Hepatocyte (in vitro differentiated cells): ENCODE measurements at regions not wholly inside any gene's neighbourhood (a gene's known extent, or its start where the extent isn't known, plus 50 kb on each side); places are given as distances from the start of the nearest gene placed in this dataset.

Experiments used
- DNase-seq: peaks from one replicate; pipeline ENCODE4 v3.0.0-alpha.2; 2016; ENCODE audit warnings: low spot score
- H2AFZ ChIP-seq: fragments of 200-600 bp; sonication (generic); 2 replicates; pipeline ENCODE4 v1.6.0; 2016; ENCODE audit warnings: antibody characterized with exemption, mild to moderate bottlenecking
- H3K27ac ChIP-seq: fragments of 200-600 bp; sonication (generic); 2 replicates; pipeline ENCODE4 v1.5.1; 2016; ENCODE audit warnings: mild to moderate bottlenecking
- H3K27me3 ChIP-seq: fragments of 200-600 bp; sonication (generic); 2 replicates; pipeline ENCODE4 v1.6.1; 2016
- H3K36me3 ChIP-seq: fragments of 200-600 bp; sonication (generic); replicated peaks from 2 replicates; pipeline ENCODE4 v1.5.1; 2016; ENCODE audit warnings: low read depth; ENCODE audit not compliant: insufficient read depth
- H3K4me1 ChIP-seq: fragments of 200-600 bp; sonication (generic); 2 replicates; pipeline ENCODE4 v1.5.1; 2016; ENCODE audit warnings: mild to moderate bottlenecking, moderate library complexity; ENCODE audit not compliant: insufficient read depth
- H3K4me2 ChIP-seq: fragments of 200-600 bp; sonication (generic); 2 replicates; pipeline ENCODE4 v1.6.0; 2016
- H3K4me3 ChIP-seq: fragments of 200-600 bp; sonication (generic); 2 replicates; pipeline ENCODE4 v1.5.1; 2016; ENCODE audit warnings: mild to moderate bottlenecking
- H3K79me2 ChIP-seq: fragments of 200-600 bp; sonication (generic); 2 replicates; pipeline ENCODE4 v1.6.0; 2017; ENCODE audit warnings: mild to moderate bottlenecking
- H3K9me2 ChIP-seq: fragments of 200-600 bp; sonication (generic); replicated peaks from 2 replicates; pipeline ENCODE4 v1.6.0; 2017; ENCODE audit warnings: mild to moderate bottlenecking; ENCODE audit not compliant: insufficient read depth
- H3K9me3 ChIP-seq: fragments of 200-600 bp; sonication (generic); 2 replicates; pipeline ENCODE4 v1.5.1; 2016; ENCODE audit warnings: low read depth, mild to moderate bottlenecking
- H4K20me1 ChIP-seq: fragments of 200-600 bp; sonication (generic); 2 replicates; pipeline ENCODE4 v1.6.0; 2016; ENCODE audit warnings: mild to moderate bottlenecking; ENCODE audit not compliant: insufficient read depth, poor library complexity, severe bottlenecking
- CTCF ChIP-seq: fragments of 200-600 bp; sonication (generic); IDR thresholded peaks from 2 replicates; pipeline ENCODE4 v1.5.1; 2016; ENCODE audit warnings: antibody characterized with exemption, mild to moderate bottlenecking; ENCODE audit not compliant: poor library complexity
- EZH2 ChIP-seq: fragments of 200-600 bp; sonication (generic); IDR thresholded peaks from 2 replicates; pipeline ENCODE4 v1.6.1; 2016; ENCODE audit warnings: antibody characterized with exemption, mild to moderate bottlenecking, borderline replicate concordance
- EZH2phosphoT487 ChIP-seq: fragments of 200-600 bp; sonication (generic); IDR thresholded peaks from one replicate; pipeline ENCODE4 v1.6.1; 2018; ENCODE audit warnings: antibody characterized with exemption, mild to moderate bottlenecking, low read depth, moderate library complexity; ENCODE audit not compliant: unreplicated experiment, severe bottlenecking
- WGBS: methylation state at CpG from one replicate; pipeline ENCODE4 v1.1.6; 2016; ENCODE audit warnings: low lambda C conversion rate; ENCODE audit errors: missing lambda C conversion rate; 5-methylcytosine and 5-hydroxymethylcytosine counted together

- H3K79me2 ChIP-seq: no peaks in the 10 kb centered on the region
- H3K9me2 ChIP-seq: no peaks in the 10 kb centered on the region
- H4K20me1 ChIP-seq: no peaks in the 10 kb centered on the region
- no peak overlapping the region for H3K4me2 ChIP-seq
- no peak overlapping the region for H2AFZ ChIP-seq
- H3K27ac ChIP-seq: no peak overlapping the region
- no peak overlapping the region for H3K4me3 ChIP-seq
- no peaks in the 10 kb centered on the region for H3K9me3 ChIP-seq
- H3K4me1 ChIP-seq: no peaks in the 10 kb centered on the region
- DNase-seq: no peak
- no peaks in the 10 kb centered on the region for H3K27me3 ChIP-seq
- TF ChIP-seq CTCF: no peak
- TF ChIP-seq EZH2phosphoT487: no peak
- TF ChIP-seq EZH2: no peak
- no peaks in the 10 kb centered on the region for H3K36me3 ChIP-seq
- WGBS: 68% methylated on average over 2 of the region's 2 CpGs
Observed at GRCh38 chr3:34782871-34783270, 856.5 kb upstream of the ARPP21 start.

GRCh38 chr3:34783876-34784275 lies 855.4 kb upstream of the ARPP21 start:
- no peak overlapping the region for H3K4me2 ChIP-seq
- no peaks in the 10 kb centered on the region for H3K27me3 ChIP-seq
- no peaks in the 10 kb centered on the region for H3K9me3 ChIP-seq
- no peaks in the 10 kb centered on the region for H3K36me3 ChIP-seq
- TF ChIP-seq CTCF (no peak), EZH2 (no peak), EZH2phosphoT487 (no peak)
- H2AFZ ChIP-seq: no peak overlapping the region
- H3K4me3 ChIP-seq: no peak overlapping the region
- no peaks in the 10 kb centered on the region for H4K20me1 ChIP-seq
- H3K9me2 ChIP-seq: no peaks in the 10 kb centered on the region
- no peaks in the 10 kb centered on the region for H3K79me2 ChIP-seq
- no peaks in the 10 kb centered on the region for H3K4me1 ChIP-seq
- no peak for DNase-seq
- H3K27ac ChIP-seq: no peak overlapping the region

GRCh38 chr3:34793057-34793456 lies 846.3 kb upstream of the ARPP21 start:
- Histone ChIP-seq H3K4me3 (no peak overlapping the region), H3K27ac (no peak overlapping the region), H2AFZ (no peak overlapping the region), H3K79me2 (no peaks in the 10 kb centered on the region), H3K9me2 (no peaks in the 10 kb centered on the region), H4K20me1 (no peaks in the 10 kb centered on the region), H3K4me2 (no peak overlapping the region), H3K27me3 (no peaks in the 10 kb centered on the region), H3K4me1 (no peaks in the 10 kb centered on the region), H3K9me3 (no peaks in the 10 kb centered on the region), H3K36me3 (no peaks in the 10 kb centered on the region)
- no peak for DNase-seq
- TF ChIP-seq EZH2phosphoT487: no peak
- no peak for TF ChIP-seq EZH2
- no peak for TF ChIP-seq CTCF
- WGBS: 80% methylated on average over 1 of the region's 1 CpG

DNA sequence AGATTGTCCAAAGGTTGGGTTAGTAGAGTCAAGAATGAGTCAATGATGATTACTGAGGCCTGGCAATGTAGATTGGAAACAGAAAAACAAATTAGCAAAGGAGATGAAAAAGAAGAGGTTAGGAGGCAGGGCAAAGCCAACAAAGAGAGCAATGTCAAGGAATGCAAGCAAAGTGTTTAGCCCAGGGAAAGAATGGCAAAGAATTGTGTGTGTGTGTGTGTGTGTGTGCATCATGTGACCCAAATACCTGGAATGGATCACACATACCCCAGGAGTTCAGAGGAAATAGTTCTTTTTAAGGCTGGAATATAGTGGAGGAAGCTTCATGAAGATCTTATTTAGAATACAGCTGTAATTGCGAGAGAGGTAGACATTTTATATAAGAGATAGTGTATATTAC lies 831.7 kb upstream of the ARPP21 start:
- 96% methylated on average over 1 of the region's 1 CpG for WGBS
- Histone ChIP-seq H3K9me3 (no peaks in the 10 kb centered on the region), H3K4me2 (no peak overlapping the region), H2AFZ (no peak overlapping the region), H3K36me3 (no peaks in the 10 kb centered on the region), H3K9me2 (no peaks in the 10 kb centered on the region), H3K27me3 (no peaks in the 10 kb centered on the region), H3K4me3 (no peak overlapping the region), H3K4me1 (no peaks in the 10 kb centered on the region), H3K27ac (no peak overlapping the region), H3K79me2 (no peaks in the 10 kb centered on the region), H4K20me1 (no peaks in the 10 kb centered on the region)
- no peak for TF ChIP-seq EZH2
- no peak for TF ChIP-seq CTCF
- no peak for TF ChIP-seq EZH2phosphoT487
- DNase-seq: no peak
